Neural progenitor cell (in vitro differentiated cells): ENCODE measurements at regions not wholly inside any gene's neighbourhood (a gene's known extent, or its start where the extent isn't known, plus 50 kb on each side); places are given as distances from the start of the nearest gene placed in this dataset.

Experiments used
- CTCF ChIP-seq: fragments of 200-600 bp; sonication (generic); IDR thresholded peaks from 2 replicates; pipeline ENCODE4 v1.5.1; 2017; ENCODE audit warnings: antibody characterized with exemption, mild to moderate bottlenecking
- EZH2 ChIP-seq: fragments of 200-600 bp; sonication (generic); IDR thresholded peaks from 2 replicates; pipeline ENCODE4 v1.6.1; 2017; ENCODE audit warnings: antibody characterized with exemption, mild to moderate bottlenecking, moderate library complexity
- EZH2phosphoT487 ChIP-seq: fragments of 200-600 bp; sonication (generic); IDR thresholded peaks from 2 replicates; pipeline ENCODE4 v1.6.1; 2017; ENCODE audit warnings: antibody characterized with exemption

- TF ChIP-seq EZH2: no peak
- TF ChIP-seq CTCF: no peak
- TF ChIP-seq EZH2phosphoT487: no peak
Measured at GRCh38 chr1:88399690-88400089, 284.4 kb upstream of the PKN2 start.
